Stimulated activated effector memory CD8-positive, alpha-beta T cell treated with anti-CD3 and anti-CD28 coated beads, Interleukin-12 subunit alpha, Interleukin-12 subunit beta, amount 100 ng/mL, for 72 hours (primary cell): ENCODE measurements at regions not wholly inside any gene's neighbourhood (a gene's known extent, or its start where the extent isn't known, plus 50 kb on each side); places are given as distances from the start of the nearest gene placed in this dataset.
"Not testable (repeated sequence)": the region's sequence is repeated elsewhere in the genome, so short reads cannot be mapped to it uniquely, and the experiment has no call there.

Source experiments
- ATAC-seq: fragments of 150-1000 bp; cut with Tn5 transposase; 2 replicates; pipeline ENCODE4 v1.10.0; 2021
- DNase-seq, 2 donors: peaks; one replicate each; pipeline ENCODE4 v3.0.0; 2021 to 2022; ENCODE audit warnings: low spot score in 2 of 2
- H3K27ac Mint-ChIP-seq: one replicate; pipeline ENCODE4 v1.8.0; 2022; ENCODE audit warnings: mild to moderate bottlenecking, mixed read lengths
- H3K36me3 Mint-ChIP-seq: one replicate; pipeline ENCODE4 v1.8.0; 2022; ENCODE audit warnings: mild to moderate bottlenecking, mixed read lengths
- H3K4me1 Mint-ChIP-seq: one replicate; pipeline ENCODE4 v1.8.0; 2022; ENCODE audit warnings: mixed read lengths
- H3K4me3 Mint-ChIP-seq: one replicate; pipeline ENCODE4 v1.8.0; 2022; ENCODE audit warnings: mild to moderate bottlenecking, mixed read lengths
- H3K9me3 Mint-ChIP-seq: one replicate; pipeline ENCODE4 v1.8.0; 2022; ENCODE audit warnings: mixed read lengths

DNA sequence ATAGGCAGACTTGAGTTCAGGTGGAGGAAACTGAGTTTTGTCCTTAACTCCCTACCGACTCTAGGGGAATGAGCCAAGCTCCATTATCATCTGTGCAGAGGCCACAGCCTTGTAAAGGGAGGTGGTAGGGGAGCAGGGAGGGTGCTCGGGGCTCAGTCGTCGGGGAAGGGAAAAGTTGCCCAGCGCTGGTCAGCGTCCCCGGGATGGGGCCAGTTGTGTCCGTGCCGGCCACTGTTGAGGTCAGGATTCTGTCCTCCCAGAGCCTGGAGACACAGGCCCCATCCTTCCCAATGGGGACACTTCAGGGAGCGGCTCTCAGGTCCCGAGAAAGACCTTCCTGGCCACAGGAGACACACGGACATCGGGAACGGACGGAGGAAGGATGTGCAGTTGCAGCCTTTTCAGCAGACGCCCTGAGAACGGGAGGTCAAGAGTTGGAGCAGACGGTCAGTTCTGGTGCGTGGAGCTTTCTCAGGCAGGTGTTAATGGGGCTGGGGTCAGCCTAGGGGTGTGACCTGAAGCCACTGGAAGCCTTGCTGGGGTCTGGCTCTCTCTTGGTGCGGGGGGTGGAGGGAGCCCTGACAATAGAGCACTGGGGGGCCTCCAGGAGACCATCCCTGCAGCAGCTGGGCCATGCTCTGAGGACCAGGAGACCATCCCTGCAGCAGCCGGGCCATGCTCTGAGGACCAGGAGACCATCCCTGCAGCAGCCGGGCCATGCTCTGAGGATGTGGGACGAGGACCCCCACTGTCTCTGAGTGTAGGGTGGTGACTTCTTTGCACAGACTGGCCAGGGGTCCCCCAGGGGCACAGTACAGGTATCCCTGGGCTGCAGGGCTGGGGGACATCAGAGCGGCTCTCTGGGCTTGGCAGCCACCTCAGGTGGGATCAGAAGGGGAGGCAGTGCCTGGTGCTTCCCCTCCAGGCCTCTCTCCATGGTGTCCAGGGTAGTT, 394.7 kb downstream of the TMEM121 start:
- ATAC-seq, H3K9me3 Mint-ChIP-seq, H3K4me3 Mint-ChIP-seq, DNase-seq, H3K27ac Mint-ChIP-seq, H3K4me1 Mint-ChIP-seq, H3K36me3 Mint-ChIP-seq: not testable (repeated sequence)

DNA sequence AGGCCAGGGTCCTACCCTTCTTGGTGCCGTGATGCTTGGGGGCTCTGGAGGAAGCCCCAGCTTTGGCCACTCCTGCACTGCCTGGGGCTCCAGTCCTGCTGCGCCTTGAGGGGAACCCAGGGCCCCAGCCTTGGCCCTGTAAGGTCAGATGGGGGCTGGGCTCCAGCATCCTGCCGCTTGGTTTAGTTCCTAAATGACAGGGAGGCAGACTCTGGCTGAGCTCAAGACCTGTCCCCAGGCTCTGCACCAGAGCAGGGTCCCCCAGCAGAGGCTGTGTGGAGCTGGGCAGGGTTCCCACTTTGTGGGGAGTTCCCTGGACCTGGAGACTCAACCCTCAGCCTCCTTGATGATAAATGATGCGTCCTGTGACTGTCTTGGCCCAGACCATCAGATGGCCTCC, 395.4 kb downstream of the TMEM121 start:
- ATAC-seq, H3K4me1 Mint-ChIP-seq, H3K36me3 Mint-ChIP-seq, H3K27ac Mint-ChIP-seq, DNase-seq, H3K9me3 Mint-ChIP-seq, H3K4me3 Mint-ChIP-seq: not testable (repeated sequence)

DNA sequence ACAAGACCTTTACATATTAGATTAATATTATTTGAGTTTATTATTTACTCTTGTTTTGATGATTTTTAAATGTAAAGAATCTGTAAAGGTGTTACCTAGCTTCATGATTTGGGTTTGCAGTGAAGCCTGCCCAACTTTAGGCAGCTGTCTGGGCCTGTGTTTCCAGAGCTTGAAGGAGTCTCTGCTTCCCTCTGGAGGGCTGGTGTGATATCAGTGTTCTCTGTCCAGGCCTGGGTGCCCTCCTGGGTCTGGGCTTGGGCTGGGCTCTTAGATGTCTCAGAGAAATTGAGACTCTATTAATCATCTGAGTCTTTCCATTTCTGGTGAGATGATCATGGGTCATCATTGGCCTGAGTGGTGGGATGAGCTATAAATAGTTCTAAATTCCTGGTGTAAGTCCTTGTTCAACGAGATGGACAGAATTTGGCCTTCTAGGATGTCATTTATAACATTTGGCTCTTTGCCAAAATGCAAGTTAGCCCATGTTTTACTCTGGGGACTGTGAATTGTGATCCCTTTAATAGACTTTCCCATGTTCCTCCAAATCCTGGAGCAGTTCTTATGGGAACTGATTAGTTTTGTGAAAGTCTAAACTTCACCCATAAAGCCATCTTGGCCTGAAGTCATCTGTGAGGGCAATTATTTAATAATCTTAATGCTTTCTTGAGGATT, 397.3 kb downstream of the TMEM121 start:
- not testable (repeated sequence) for DNase-seq, H3K27ac Mint-ChIP-seq, H3K4me1 Mint-ChIP-seq, H3K4me3 Mint-ChIP-seq, H3K9me3 Mint-ChIP-seq, ATAC-seq, H3K36me3 Mint-ChIP-seq

DNA sequence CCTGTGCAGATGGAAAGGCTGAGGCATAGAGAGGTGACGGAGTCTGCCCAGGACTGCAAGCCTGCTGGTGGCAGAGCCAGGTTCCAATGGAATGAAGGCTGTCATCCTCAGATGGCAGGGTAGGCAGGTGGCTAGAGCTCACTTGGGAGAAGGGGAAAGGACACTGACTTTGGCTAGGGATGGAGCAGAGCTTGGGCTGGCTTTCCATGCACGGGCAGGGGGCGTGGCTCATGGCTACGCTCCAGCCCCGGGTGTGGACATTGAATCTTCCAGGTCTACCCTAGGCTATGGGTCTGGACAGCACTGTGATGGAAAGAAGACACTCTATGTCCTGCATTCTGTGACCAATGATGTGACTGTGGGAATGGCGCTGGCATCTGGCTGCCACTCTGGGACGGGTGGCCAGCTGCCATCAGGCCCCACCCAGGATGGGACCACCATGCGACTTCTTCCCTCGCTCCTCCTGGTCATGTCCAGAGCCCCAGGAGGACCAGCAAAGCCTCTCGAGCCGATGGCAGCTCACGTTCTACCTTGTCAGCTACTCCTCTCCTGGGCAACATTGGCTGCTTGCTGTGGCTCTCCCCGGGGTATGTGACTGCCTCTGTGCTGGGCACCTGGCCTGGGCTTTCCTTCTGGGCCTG, 398.7 kb downstream of the TMEM121 start:
- DNase-seq: no peak
- Mint-ChIP-seq H3K4me1 (no peaks in the 10 kb centered on the region), H3K4me3 (no peak overlapping the region), H3K36me3 (no peaks in the 10 kb centered on the region), H3K9me3 (no peaks in the 10 kb centered on the region), H3K27ac (no peak overlapping the region)
- ATAC-seq: no peak

- Mint-ChIP-seq H3K36me3 (no peaks in the 10 kb centered on the region), H3K27ac (no peak overlapping the region), H3K4me1 (no peaks in the 10 kb centered on the region), H3K4me3 (no peak overlapping the region), H3K9me3 (no peaks in the 10 kb centered on the region)
- DNase-seq (no peak), ATAC-seq (no peak)
Measured at GRCh38 chr14:105925615-105926372, 399.4 kb downstream of the TMEM121 start.

- Mint-ChIP-seq H3K27ac (no peak overlapping the region), H3K36me3 (no peaks in the 10 kb centered on the region), H3K4me3 (no peak overlapping the region), H3K9me3 (no peaks in the 10 kb centered on the region), H3K4me1 (no peaks in the 10 kb centered on the region)
- no peak for DNase-seq
- peak; percentile 2 for ATAC-seq
Measured at GRCh38 chr14:105926373-105927095, 400.2 kb downstream of the TMEM121 start.

- Mint-ChIP-seq H3K9me3 (no peaks in the 10 kb centered on the region), H3K36me3 (no peaks in the 10 kb centered on the region), H3K4me1 (no peaks in the 10 kb centered on the region), H3K27ac (no peak overlapping the region), H3K4me3 (no peak overlapping the region)
- DNase-seq: no peak
- ATAC-seq: no peak
Measured at GRCh38 chr14:105927096-105928060, 401.0 kb downstream of the TMEM121 start.

DNA sequence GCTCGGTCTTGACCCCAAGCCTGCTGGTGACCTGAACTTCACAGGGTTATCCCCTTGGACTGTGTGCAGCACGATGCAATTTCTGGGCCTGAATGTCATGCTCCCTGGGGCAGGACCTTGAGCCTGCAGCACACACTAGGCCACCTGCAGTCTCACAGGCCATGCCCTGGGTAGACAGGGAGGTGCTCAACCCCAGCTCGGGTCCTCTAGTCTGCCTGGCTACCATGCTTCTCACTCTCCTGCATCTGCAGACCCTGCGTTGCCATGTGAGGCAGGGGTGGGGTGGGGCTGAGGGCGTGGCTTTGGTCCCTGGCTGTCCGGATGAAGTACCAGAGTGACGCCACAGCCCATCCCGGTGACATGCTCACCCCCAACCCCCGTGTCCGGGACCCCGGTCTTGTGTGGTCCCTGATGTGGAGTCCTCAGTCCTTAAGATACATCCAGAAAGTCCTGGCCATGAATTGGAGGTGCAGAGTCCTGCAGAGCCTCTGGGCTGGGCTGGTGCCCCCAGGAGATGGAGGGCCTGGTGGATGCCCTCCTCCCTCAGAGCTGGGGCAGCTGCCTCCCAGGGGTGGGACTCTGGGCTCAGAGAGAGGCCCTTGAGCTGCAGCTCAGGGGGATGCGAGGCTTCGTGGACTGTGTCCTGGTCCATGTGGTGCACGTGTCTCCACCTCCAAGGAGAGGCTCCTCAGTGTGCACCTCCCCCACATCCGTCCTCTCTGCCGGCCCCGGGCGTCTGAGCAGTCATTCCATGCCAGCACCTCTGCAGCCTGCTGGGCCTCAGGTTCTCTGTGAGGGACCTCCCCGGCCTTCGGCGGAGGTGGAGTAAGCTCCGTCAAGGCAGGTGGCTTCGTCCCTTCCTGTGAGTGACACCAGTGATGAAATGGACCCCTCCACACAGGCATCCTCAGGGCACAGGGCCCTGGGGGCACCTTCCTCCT, 402.1 kb downstream of the TMEM121 start:
- not testable (repeated sequence) for H3K4me1 Mint-ChIP-seq, ATAC-seq, H3K9me3 Mint-ChIP-seq, H3K4me3 Mint-ChIP-seq, H3K36me3 Mint-ChIP-seq, DNase-seq, H3K27ac Mint-ChIP-seq

- no peaks in the 10 kb centered on the region for H3K4me1 Mint-ChIP-seq
- DNase-seq: no peak
- H3K4me3 Mint-ChIP-seq: no peak overlapping the region
- ATAC-seq: no peak
- H3K27ac Mint-ChIP-seq: no peak overlapping the region
- no peaks in the 10 kb centered on the region for H3K9me3 Mint-ChIP-seq
- no peaks in the 10 kb centered on the region for H3K36me3 Mint-ChIP-seq
Measured at GRCh38 chr14:105929327-105930081, 403.1 kb downstream of the TMEM121 start.

DNA sequence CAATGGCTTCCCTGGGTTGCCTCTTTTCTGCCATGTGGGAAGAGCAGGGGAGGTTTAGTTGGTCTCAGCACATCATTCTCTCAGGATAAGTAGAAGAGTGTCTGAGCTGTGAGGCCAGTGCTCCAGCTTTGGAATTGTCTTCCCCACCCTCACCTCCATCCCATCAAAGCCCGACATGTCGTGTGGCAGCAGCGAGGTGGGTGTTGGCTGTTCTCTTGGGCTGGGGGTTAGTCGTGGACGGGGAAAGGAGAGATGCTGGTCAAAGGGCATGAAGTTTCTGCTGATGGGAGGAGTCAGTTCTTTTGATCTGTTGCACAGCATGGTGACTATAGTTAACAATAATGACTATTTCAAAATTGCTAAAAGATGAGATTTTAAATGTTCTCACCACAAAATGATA, 404.2 kb downstream of the TMEM121 start:
- H3K27ac Mint-ChIP-seq: no peak overlapping the region
- H3K36me3 Mint-ChIP-seq: no peaks in the 10 kb centered on the region
- H3K4me1 Mint-ChIP-seq: no peaks in the 10 kb centered on the region
- no peak overlapping the region for H3K4me3 Mint-ChIP-seq
- H3K9me3 Mint-ChIP-seq: no peaks in the 10 kb centered on the region
- no peak for DNase-seq
- ATAC-seq: no peak

DNA sequence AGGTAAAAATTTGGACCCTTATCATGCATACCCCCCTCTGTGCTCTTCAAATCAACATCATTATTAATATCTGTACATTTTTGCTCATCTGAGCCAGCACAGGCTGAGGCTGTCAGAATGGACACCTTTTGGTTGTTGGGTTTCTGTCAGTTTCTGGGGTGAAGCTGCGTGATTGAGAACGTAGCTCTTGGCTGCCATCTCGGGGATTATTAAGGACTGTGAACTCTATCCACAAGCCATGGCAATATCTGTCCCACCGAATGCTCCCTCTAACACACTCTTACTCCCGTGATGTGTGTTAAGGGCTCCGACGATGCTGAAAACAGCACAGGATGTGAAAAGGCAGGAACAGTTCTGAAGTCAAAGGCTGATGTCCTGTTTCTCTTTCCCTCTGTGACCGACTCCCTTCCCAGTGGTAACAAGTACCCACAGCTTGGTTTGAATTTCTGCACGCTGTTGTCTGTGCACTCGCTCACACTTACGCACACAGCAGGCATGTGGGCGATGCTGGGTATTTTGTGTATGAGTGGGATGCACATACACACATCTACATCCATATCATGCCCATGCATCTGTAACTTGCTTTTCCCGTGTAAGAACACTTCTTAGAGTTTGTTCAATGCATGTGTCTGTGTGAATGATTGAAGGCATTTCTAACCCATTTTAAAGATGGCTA, 405.6 kb downstream of the TMEM121 start:
- Mint-ChIP-seq H3K4me1 (no peaks in the 10 kb centered on the region), H3K27ac (no peak overlapping the region), H3K9me3 (no peaks in the 10 kb centered on the region), H3K4me3 (no peak overlapping the region), H3K36me3 (no peaks in the 10 kb centered on the region)
- ATAC-seq (no peak), DNase-seq (no peak)

- no peaks in the 10 kb centered on the region for H3K4me1 Mint-ChIP-seq
- H3K4me3 Mint-ChIP-seq: no peak overlapping the region
- H3K9me3 Mint-ChIP-seq: no peaks in the 10 kb centered on the region
- no peaks in the 10 kb centered on the region for H3K36me3 Mint-ChIP-seq
- no peak for ATAC-seq
- H3K27ac Mint-ChIP-seq: no peak overlapping the region
- DNase-seq: no peak
Measured at GRCh38 chr14:105933238-105933637, 406.9 kb downstream of the TMEM121 start.
